Right lobe of liver (tissue), 4 donors: ENCODE measurements at regions not wholly inside any gene's neighbourhood (a gene's known extent, or its start where the extent isn't known, plus 50 kb on each side); places are given as distances from the start of the nearest gene placed in this dataset.

Source experiments
- CTCF ChIP-seq, 4 donors: fragments of 200-600 bp in 3 of 4; fragments of 450-650 bp in 1 of 4; IDR thresholded peaks; one replicate each; pipeline versions ENCODE4 v1.5.1 to v1.8.0; 2016 to 2022; ENCODE audit warnings: antibody characterized with exemption in 4 of 4, mild to moderate bottlenecking in 2 of 4
- POLR2A ChIP-seq: fragments of 450-650 bp; IDR thresholded peaks from one replicate; pipeline ENCODE4 v1.6.1; 2017; ENCODE audit warnings: antibody characterized with exemption, mild to moderate bottlenecking
- donor health status: DM: no; HTN: no; CAD: no.
- donor health status: DM: no; HTN: no; CAD: no.
- donor health status: DM: no; HTN: yes; CAD: no.

DNA sequence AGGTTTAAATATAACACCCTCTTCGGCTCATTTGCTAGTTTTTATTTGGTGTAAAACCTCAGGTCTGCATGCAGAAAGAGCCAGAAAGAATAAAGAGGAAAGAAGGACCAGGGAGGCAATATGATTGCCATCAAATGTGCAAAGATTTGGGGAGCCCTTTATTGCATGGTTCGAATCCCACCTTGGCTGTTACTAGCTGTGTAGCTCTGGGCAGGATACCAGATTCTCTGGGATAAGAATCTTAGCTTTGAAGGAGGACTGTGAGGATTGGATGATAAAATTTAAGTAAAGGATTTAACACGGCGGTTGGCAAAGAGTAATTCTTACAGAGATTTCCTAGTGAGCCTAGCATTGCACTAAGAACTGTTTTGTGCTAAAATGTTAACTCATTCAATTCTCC is 510.2 kb upstream of the LCORL start:
- no peak for TF ChIP-seq POLR2A
- TF ChIP-seq CTCF (IDR thresholded peaks at IDR 0.05), result no peak
